Ishikawa (cell line): ENCODE measurements at regions not wholly inside any gene's neighbourhood (a gene's known extent, or its start where the extent isn't known, plus 50 kb on each side); places are given as distances from the start of the nearest gene placed in this dataset.

Source experiments
- CEBPB ChIP-seq: IDR thresholded peaks from 2 replicates; pipeline ENCODE4 v1.6.1; 2012
- CREB1 ChIP-seq: IDR thresholded peaks from 2 replicates; pipeline ENCODE4 v1.6.1; 2012; ENCODE audit warnings: low read depth
- EGR1 ChIP-seq: IDR thresholded peaks from 2 replicates; pipeline ENCODE4 v1.6.1; 2012
- EP300 ChIP-seq: IDR thresholded peaks from 2 replicates; pipeline ENCODE4 v1.6.1; 2012; ENCODE audit warnings: borderline replicate concordance
- FOXM1 ChIP-seq: IDR thresholded peaks from 2 replicates; pipeline ENCODE4 v1.6.1; 2012; ENCODE audit warnings: low read depth, borderline replicate concordance
- NFIC ChIP-seq: IDR thresholded peaks from 2 replicates; pipeline ENCODE4 v1.6.1; 2012
- RAD21 ChIP-seq: IDR thresholded peaks from 2 replicates; pipeline ENCODE4 v1.6.1; 2012; ENCODE audit warnings: low read depth
- TAF1 ChIP-seq: IDR thresholded peaks from 2 replicates; pipeline ENCODE4 v1.6.1; 2012; ENCODE audit warnings: low read depth, mild to moderate bottlenecking
- TCF12 ChIP-seq: IDR thresholded peaks from 2 replicates; pipeline ENCODE4 v1.6.1; 2012; ENCODE audit warnings: low read depth
- TEAD4 ChIP-seq: IDR thresholded peaks from 2 replicates; pipeline ENCODE4 v1.6.1; 2012
- YY1 ChIP-seq: IDR thresholded peaks from 2 replicates; pipeline ENCODE4 v1.6.1; 2012; ENCODE audit warnings: low read depth
- ZBTB7A ChIP-seq: IDR thresholded peaks from 2 replicates; pipeline ENCODE4 v1.6.1; 2012; ENCODE audit warnings: low read depth
- TF ChIP-seq, protein P1 (sequence below): IDR thresholded peaks from 2 replicates; pipeline ENCODE4 v1.6.1; 2012
- TF ChIP-seq, protein P2 (sequence below): IDR thresholded peaks from 2 replicates; pipeline ENCODE4 v1.6.1; 2012; ENCODE audit warnings: low read depth, mild to moderate bottlenecking
- TF ChIP-seq, protein P3 (sequence below): IDR thresholded peaks from 2 replicates; pipeline ENCODE4 v1.6.1; 2012

DNA sequence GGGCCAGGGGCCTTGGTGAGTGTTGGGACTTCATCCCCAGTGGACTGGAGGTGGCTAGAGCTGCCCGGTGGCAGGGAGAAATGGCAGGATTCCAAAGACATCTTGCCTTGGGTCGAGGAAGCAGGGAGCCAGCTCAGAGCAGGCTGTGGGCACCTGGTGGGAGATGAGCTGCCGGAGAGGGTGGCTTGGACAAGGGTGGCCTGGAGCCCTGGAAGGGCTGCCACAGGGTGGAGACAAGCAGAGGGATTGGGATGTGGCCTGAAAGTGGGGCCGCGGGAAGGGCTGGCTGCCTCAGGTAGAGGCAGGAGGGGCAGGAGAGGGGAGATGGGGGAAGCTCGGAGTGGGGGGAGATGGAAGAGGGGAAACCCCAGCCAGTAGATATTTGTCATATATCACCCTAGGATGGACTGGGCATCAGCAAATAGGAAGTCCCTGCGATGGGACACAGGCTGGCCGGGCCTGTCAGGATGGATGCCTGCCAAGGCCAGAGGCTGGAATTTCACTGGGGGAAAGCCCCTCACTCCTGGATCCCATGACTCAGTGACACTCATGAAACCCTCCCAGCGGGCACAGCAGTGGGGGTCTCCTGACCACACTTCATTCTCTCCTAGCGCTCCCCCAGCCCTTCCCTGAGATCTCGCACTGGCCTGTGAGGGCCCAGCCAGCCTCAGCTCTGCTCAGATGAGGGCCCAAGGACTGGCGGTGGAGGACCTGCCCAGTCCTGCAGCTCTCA, 72.0 kb upstream of the SHISAL1 start:
- TF ChIP-seq TEAD4 (no peak), TAF1 (no peak), CEBPB (no peak), EP300 (no peak), CREB1 (no peak), FOXM1 (no peak), NFIC (no peak), ZBTB7A (no peak), TCF12 (no peak), YY1 (no peak), EGR1 (no peak), RAD21 (no peak)
- TF ChIP-seq, protein P1, sequence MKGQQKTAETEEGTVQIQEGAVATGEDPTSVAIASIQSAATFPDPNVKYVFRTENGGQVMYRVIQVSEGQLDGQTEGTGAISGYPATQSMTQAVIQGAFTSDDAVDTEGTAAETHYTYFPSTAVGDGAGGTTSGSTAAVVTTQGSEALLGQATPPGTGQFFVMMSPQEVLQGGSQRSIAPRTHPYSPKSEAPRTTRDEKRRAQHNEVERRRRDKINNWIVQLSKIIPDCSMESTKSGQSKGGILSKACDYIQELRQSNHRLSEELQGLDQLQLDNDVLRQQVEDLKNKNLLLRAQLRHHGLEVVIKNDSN, result no peak
- TF ChIP-seq, protein P2, sequence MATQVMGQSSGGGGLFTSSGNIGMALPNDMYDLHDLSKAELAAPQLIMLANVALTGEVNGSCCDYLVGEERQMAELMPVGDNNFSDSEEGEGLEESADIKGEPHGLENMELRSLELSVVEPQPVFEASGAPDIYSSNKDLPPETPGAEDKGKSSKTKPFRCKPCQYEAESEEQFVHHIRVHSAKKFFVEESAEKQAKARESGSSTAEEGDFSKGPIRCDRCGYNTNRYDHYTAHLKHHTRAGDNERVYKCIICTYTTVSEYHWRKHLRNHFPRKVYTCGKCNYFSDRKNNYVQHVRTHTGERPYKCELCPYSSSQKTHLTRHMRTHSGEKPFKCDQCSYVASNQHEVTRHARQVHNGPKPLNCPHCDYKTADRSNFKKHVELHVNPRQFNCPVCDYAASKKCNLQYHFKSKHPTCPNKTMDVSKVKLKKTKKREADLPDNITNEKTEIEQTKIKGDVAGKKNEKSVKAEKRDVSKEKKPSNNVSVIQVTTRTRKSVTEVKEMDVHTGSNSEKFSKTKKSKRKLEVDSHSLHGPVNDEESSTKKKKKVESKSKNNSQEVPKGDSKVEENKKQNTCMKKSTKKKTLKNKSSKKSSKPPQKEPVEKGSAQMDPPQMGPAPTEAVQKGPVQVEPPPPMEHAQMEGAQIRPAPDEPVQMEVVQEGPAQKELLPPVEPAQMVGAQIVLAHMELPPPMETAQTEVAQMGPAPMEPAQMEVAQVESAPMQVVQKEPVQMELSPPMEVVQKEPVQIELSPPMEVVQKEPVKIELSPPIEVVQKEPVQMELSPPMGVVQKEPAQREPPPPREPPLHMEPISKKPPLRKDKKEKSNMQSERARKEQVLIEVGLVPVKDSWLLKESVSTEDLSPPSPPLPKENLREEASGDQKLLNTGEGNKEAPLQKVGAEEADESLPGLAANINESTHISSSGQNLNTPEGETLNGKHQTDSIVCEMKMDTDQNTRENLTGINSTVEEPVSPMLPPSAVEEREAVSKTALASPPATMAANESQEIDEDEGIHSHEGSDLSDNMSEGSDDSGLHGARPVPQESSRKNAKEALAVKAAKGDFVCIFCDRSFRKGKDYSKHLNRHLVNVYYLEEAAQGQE, result no peak
- TF ChIP-seq, protein P3, sequence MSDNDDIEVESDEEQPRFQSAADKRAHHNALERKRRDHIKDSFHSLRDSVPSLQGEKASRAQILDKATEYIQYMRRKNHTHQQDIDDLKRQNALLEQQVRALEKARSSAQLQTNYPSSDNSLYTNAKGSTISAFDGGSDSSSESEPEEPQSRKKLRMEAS, result no peak

DNA sequence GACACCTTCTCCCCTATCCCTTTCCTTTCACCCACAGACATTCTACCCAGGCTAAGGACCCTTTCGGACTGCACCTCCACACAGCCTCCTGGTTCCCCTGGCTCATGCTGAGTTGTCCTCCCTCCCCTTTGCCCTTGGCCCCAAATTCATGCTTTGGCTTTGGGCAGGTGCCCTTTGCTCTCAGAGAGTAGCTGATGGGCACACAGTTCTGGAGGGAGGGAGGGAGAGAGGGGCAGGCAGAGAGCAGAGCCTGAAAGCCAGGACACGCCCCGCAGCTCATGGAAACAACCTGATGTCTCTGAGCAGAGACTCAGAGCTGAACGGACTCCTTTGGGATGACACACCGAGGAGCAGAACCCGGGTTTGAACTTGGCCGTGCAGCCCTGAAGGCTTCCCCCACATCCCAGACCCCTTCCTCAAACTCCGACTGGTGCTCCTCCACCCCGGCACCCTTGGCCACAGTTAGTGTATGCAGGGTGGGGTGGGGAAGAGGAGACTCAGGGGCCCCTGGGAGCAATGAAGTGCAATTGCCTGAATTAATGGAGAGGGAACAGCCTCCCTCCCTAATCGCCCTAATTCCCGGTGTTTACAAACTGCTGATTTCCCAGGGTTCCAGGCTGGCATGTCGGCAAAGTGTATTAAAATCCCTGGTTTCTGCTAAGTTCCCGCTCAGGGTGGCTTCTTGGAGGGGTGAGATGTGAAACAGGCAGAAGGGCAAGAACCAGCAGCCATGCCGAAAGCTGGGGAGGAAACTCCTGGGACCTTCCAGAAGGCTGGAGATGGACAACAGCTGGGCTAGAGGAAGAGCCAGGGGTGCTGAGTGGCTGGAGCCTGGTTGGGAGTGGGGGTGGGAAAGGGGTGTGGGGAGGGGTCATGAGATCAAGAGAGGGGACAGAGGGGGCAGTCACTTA, 71.2 kb upstream of the SHISAL1 start:
- TF ChIP-seq FOXM1 (no peak), CEBPB (no peak), CREB1 (no peak), EP300 (no peak), EGR1 (no peak), TEAD4 (no peak), TAF1 (no peak), NFIC (no peak), YY1 (no peak), RAD21 (no peak), TCF12 (no peak), ZBTB7A (no peak)
- TF ChIP-seq, protein P2, result no peak
- TF ChIP-seq, protein P3, result no peak
- TF ChIP-seq, protein P1, result no peak

DNA sequence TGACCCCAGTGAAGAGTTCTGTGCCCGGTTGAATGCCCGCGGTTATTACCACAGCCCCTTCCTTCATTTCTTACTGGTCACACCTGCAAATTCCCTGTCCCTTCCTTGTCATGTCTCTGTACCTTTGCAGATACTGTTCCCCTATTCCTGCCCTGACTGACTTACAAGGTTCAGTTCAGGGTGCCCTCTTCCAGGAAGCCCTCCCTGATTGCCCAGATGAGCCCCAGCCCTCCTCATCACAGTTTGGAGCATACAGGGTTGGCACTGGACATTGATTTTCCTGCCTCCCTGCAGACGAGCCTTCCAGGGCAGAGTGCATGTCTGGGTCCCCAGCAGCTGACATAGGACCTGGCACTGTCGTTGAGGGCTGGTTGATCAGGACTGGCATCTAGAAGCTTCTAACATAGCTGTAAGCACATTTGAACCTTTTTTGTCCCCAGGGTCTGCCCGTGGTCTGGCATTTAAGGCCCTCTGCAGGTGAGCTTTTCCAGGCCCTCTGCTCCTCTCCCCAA, 70.4 kb upstream of the SHISAL1 start:
- TF ChIP-seq, protein P1, result no peak
- TF ChIP-seq, protein P2, result no peak
- TF ChIP-seq TAF1 (no peak), TCF12 (no peak), NFIC (no peak), FOXM1 (no peak), ZBTB7A (no peak), CEBPB (no peak), EGR1 (no peak), TEAD4 (no peak), EP300 (no peak), YY1 (no peak), RAD21 (no peak), CREB1 (no peak)
- TF ChIP-seq, protein P3, result no peak
